Rectal smooth muscle tissue (tissue), 1 donor: ENCODE measurements at regions not wholly inside any gene's neighbourhood (a gene's known extent, or its start where the extent isn't known, plus 50 kb on each side); places are given as distances from the start of the nearest gene placed in this dataset.

Experiments
- H3K27ac ChIP-seq: one replicate; pipeline ENCODE4 v1.7.0; 2013; ENCODE audit warnings: low read depth, low read length, inconsistent platforms
- H3K27me3 ChIP-seq: one replicate; pipeline ENCODE4 v1.7.0; 2013; ENCODE audit warnings: low read length; ENCODE audit not compliant: control insufficient read depth, insufficient read depth
- H3K36me3 ChIP-seq: one replicate; pipeline ENCODE4 v1.7.0; 2013; ENCODE audit warnings: low read length; ENCODE audit not compliant: control insufficient read depth, insufficient read depth
- H3K4me1 ChIP-seq: one replicate; pipeline ENCODE4 v1.7.0; 2013; ENCODE audit warnings: low read length; ENCODE audit not compliant: control insufficient read depth, insufficient read depth
- H3K4me3 ChIP-seq: one replicate; pipeline ENCODE4 v1.7.0; 2013; ENCODE audit warnings: low read length
- H3K9ac ChIP-seq: one replicate; pipeline ENCODE4 v1.7.0; 2013; ENCODE audit warnings: low read length

DNA sequence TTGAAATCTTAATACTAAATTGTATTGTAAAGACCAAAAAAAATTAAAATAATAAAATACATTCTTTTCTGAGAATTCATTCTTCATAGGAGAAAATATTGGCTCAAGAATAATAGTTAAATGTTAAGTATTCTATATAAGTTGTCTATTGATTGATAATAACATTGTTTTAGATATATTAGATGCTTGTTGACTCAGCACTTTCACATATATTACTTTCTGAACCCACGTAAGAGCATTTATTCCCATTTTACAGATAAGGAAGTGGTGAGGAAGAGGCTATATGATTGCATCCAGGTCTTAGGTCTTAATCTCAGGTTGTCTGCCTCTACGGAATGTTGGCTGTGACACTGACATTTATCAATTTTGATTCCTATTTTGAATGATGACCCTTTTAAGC lies 898.8 kb downstream of the TTLL7 start:
- Histone ChIP-seq H3K4me1 (no peaks in the 10 kb centered on the region), H3K4me3 (no peak overlapping the region), H3K27me3 (no peaks in the 10 kb centered on the region), H3K27ac (no peak overlapping the region), H3K36me3 (no peaks in the 10 kb centered on the region), H3K9ac (no peak overlapping the region)

DNA sequence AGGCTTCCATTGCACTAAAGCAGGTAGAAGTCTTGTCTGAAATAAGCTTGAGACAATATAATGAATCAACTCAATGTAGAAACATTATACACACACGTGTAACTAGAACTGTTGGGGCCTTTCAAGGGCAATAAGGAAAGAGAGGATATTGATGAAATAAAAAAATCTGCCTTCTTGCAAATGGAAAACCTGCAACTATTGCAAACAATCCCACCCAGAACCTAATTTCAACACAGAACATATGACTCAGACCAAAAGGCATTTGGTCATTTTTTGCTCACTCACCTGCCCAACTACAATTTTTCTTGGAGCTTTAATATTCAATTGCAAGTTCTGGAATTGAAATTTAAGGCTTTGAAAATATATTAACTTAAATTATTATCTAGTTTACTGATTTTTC lies 900.1 kb downstream of the TTLL7 start:
- no peak overlapping the region for H3K9ac ChIP-seq
- no peak overlapping the region for H3K27ac ChIP-seq
- no peak overlapping the region for H3K4me3 ChIP-seq
- no peaks in the 10 kb centered on the region for H3K4me1 ChIP-seq
- H3K36me3 ChIP-seq: no peaks in the 10 kb centered on the region
- H3K27me3 ChIP-seq: no peaks in the 10 kb centered on the region

DNA sequence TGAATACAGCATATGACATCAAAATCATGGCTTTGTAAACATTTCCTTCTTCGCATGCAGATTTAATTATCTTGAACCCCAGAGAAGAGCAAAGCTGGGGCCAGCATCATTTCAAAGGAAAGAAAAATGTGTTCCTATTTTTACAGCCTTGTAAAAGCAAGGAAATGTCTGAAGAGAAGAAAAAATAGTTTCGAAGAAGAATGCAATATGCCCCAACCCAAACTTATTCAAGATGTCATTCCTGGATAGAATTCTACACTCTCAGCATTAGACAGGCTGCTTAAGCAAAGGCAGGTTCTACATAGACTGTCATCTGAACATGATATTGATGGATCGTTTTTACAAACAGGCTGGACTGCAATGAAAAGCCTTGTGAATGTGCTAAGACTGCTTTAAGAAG lies 900.8 kb downstream of the TTLL7 start:
- H3K4me1 ChIP-seq: no peaks in the 10 kb centered on the region
- H3K36me3 ChIP-seq: no peaks in the 10 kb centered on the region
- no peaks in the 10 kb centered on the region for H3K27me3 ChIP-seq
- no peak overlapping the region for H3K9ac ChIP-seq
- no peak overlapping the region for H3K27ac ChIP-seq
- H3K4me3 ChIP-seq: no peak overlapping the region

DNA sequence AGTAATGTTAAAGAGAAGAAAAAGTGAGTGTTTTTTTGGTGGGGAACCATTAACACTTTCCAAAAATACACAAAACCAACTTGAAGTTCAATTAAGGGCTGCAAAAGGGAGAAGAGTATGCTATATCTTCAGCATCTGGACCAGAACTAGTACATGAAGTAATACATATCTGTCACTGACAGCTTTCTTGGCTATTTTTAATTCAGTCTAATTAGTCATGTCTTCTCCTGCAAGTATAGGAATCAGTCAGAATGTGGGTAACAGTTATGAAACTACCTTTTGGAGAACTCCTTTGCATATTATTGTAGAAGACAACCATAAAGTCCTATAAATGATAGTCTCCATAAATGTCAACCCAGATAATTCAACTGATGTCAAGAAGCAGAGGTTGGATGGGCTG lies 901.2 kb downstream of the TTLL7 start:
- Histone ChIP-seq H3K4me3 (no peak overlapping the region), H3K9ac (no peak overlapping the region), H3K4me1 (no peaks in the 10 kb centered on the region), H3K27ac (no peak overlapping the region), H3K36me3 (no peaks in the 10 kb centered on the region), H3K27me3 (no peaks in the 10 kb centered on the region)

DNA sequence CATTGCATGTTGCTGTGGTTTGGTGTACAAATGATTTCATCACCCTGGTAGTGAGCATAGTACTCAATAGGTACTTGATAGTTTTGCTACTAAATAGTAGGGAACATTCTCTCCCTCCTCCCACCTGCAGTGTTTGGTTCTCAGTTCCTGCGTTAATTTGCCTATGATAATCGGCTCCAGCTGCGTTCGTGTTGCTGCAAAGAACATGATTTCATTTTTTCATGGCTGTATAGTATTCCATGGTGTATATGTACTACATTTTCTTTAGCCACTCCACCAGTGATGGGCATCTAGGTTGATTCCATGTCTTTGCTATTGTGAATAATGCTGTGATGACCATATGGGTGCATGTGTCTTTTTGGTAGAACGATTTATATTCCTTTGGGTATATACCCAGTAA lies 903.4 kb downstream of the TTLL7 start:
- H3K4me1 ChIP-seq: no peaks in the 10 kb centered on the region
- H3K27ac ChIP-seq: no peak overlapping the region
- H3K9ac ChIP-seq: no peak overlapping the region
- no peak overlapping the region for H3K4me3 ChIP-seq
- H3K36me3 ChIP-seq: no peaks in the 10 kb centered on the region
- H3K27me3 ChIP-seq: no peaks in the 10 kb centered on the region

DNA sequence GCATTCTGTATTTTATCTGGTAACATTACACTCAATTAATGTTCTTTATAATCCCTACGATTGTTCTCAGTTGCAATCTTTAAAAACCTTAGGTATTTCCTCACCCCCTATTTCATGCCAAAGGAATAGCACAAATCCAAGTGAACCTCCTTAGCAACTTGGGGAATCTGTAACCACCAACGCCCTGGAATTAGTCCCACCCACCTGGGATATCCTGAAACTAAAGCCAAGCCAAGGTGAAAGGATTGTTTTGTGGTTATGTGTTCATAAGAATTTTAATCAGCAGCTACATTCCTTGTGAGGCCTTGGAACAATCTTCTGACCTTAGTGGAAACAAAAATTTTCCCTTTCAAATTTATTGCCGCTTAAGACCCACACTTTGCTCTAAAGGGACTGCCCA lies 908.7 kb downstream of the TTLL7 start:
- Histone ChIP-seq H3K4me1 (no peaks in the 10 kb centered on the region), H3K27me3 (no peaks in the 10 kb centered on the region), H3K4me3 (no peak overlapping the region), H3K9ac (no peak overlapping the region), H3K27ac (no peak overlapping the region), H3K36me3 (no peaks in the 10 kb centered on the region)

DNA sequence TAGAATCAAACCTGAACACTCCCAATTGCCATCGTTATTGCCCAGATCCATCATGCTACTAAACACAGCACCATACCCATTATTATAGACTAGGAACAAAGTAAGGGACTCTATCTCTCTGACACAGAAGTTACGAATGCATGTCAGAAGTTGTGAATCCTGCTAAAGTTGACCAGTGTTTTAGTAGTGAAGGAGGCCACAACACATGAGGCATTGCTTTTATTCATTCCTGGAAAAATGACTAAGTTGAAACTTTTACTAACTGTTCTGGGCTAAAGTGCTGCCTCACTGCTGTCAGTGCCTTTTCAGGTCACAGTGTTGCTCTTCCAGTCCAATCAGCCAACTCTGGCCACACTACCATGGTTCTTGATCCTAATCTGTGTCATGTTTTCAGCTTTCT lies 911.1 kb downstream of the TTLL7 start:
- no peaks in the 10 kb centered on the region for H3K4me1 ChIP-seq
- H3K27ac ChIP-seq: no peak overlapping the region
- no peak overlapping the region for H3K4me3 ChIP-seq
- H3K36me3 ChIP-seq: no peaks in the 10 kb centered on the region
- no peak overlapping the region for H3K9ac ChIP-seq
- no peaks in the 10 kb centered on the region for H3K27me3 ChIP-seq

DNA sequence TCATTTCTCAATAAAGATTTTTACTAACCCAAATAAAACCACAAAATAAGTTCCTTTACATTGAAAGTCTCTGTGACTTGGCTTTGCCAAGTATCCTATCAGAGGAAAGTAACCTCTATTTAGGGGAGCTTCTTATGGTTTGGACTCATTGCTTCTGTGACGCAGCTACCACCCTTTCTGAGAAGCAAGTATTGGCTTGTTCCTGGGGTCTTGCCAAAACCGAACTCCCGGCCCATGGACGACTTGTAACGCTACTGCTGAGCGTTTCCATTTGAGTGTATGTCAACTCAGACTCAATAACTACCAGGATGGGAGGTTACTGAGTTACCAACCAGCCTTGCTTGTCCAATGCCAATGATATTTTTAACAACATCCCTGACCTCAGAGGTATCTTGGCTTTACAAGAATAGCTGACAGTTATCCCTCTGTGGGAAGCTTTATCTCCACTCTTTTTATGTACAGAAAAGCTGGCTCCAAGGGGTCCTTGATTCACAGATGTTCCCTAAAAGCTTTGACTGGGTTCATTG lies 911.9 kb downstream of the TTLL7 start:
- H3K4me3 ChIP-seq: no peak overlapping the region

DNA sequence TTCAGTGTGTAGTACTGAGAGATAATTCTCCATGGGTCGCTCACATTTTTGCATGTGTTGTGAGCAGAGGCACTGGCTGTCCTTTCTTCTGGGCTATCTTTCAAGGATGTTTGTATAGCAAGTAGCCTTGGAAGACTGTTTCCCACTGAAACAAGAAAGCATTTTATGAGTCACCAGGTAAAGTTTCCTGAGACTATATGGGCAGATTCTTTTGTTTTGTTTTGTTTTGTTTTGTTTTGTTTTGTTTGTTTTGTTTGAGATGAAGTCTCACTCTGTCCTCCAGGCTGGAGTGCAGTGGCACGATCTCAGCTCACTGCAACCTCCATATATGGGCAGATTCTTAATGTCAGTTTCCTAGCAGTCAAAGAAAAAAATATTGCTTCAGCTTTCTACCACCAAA lies 912.6 kb downstream of the TTLL7 start:
- no peaks in the 10 kb centered on the region for H3K4me1 ChIP-seq
- H3K4me3 ChIP-seq: no peak overlapping the region
- H3K27ac ChIP-seq: no peak overlapping the region
- no peak overlapping the region for H3K9ac ChIP-seq
- no peaks in the 10 kb centered on the region for H3K27me3 ChIP-seq
- H3K36me3 ChIP-seq: no peaks in the 10 kb centered on the region

More for the DNA sequence above, 911.9 kb downstream of the TTLL7 start:
- H3K27me3 ChIP-seq: no peaks in the 10 kb centered on the region
- no peak overlapping the region for H3K9ac ChIP-seq
- no peak overlapping the region for H3K27ac ChIP-seq
- no peaks in the 10 kb centered on the region for H3K4me1 ChIP-seq
- H3K36me3 ChIP-seq: no peaks in the 10 kb centered on the region

DNA sequence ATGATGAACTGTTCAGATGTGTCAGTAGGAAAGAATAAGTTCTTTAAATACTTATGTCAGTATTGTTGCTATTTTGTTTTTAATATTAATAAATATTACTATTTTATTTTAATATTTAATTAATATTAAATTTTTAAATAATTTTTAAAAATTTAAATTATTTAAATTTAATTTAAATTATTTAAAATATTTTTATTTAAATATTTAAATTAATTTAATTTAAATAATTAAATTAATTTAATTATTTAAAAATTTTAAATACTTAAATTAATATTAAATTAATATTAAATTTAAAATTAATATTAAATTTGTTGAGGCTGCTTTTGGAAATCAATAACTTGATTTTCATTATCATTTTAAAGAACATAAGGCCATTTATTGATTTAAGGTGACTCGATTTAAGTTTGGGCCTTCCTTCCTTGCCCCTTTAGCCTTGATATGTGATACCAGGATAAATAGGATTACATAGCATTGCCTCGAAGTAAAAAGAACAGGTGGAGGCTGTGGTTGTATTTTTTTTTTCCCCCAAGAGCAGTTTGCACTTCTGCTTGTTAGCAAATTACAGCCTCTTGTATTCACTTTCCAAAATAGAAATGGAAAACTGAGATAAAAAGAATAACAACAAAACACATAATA lies 915.2 kb downstream of the TTLL7 start:
- H3K4me1 ChIP-seq: no peaks in the 10 kb centered on the region
- no peaks in the 10 kb centered on the region for H3K27me3 ChIP-seq
- no peak overlapping the region for H3K4me3 ChIP-seq
- no peak overlapping the region for H3K9ac ChIP-seq
- no peak overlapping the region for H3K27ac ChIP-seq
- H3K36me3 ChIP-seq: no peaks in the 10 kb centered on the region

DNA sequence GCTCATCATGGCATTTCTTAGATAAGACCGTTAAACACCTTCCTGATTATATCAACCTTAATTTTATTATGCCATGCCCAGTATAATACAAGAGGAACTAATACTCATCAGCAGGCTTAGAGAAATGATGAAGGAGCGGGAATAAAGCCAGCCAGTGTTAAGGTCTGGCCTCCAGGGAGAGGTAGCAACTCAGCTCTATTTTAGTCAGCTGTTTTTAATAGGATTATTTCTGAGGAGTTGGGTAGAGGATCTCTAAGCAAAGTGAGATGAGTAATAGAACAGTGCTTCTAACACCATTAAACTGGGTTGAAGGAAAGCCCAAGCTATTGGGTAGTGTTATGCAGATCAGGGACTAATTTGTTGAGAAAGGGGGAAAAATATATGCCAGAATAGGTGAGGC lies 921.5 kb downstream of the TTLL7 start:
- H3K27ac ChIP-seq: no peak overlapping the region
- H3K27me3 ChIP-seq: no peaks in the 10 kb centered on the region
- no peaks in the 10 kb centered on the region for H3K36me3 ChIP-seq
- H3K9ac ChIP-seq: no peak overlapping the region
- no peak overlapping the region for H3K4me3 ChIP-seq
- H3K4me1 ChIP-seq: no peaks in the 10 kb centered on the region

DNA sequence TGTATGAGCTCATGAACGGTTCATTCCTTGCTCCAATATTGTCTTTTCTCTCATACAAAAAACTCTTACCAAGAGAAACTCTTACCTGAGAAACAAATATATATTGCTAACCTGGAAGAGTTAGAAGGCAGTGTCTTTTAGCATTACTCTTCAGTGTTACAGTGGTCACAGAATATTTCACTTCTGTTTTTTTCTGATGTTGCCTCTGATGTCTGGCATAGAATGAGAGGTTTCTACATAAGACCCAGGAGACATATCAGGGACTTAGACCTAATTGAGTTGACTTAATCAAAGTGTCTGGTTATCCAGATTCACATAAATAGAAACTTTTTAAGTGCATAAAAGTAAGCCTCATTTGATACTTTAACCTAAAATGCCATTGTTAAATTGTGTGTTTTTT lies 923.8 kb downstream of the TTLL7 start:
- no peak overlapping the region for H3K27ac ChIP-seq
- H3K4me3 ChIP-seq: no peak overlapping the region
- no peaks in the 10 kb centered on the region for H3K36me3 ChIP-seq

DNA sequence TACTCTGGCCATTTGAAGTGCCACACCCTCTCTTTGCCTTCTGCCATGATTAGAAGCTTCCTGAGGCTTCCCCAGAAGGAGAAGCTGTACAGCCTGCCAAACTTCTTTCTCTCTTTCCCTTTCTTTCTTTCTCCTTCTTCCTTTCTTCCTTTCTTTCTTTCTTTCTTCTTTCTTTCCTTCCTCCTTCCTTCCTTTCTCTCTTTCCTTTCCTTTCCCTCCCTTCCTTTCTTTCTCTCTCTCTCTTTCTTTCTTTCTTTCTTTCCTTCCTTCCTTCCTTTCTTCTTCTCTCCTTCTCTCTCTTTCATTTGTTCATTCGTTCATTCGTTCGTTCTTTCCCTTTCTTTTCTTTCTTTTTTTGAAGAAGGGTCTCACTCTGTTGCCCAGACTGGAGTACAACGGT lies 931.0 kb downstream of the TTLL7 start:
- Histone ChIP-seq H3K27me3 (no peaks in the 10 kb centered on the region), H3K27ac (no peak overlapping the region), H3K36me3 (no peaks in the 10 kb centered on the region), H3K4me1 (no peaks in the 10 kb centered on the region), H3K4me3 (no peak overlapping the region), H3K9ac (no peak overlapping the region)

More for the DNA sequence above, 923.8 kb downstream of the TTLL7 start:
- no peaks in the 10 kb centered on the region for H3K4me1 ChIP-seq
- no peak overlapping the region for H3K9ac ChIP-seq
- H3K27me3 ChIP-seq: no peaks in the 10 kb centered on the region
